HG02885 (cell line): ENCODE measurements at regions not wholly inside any gene's neighbourhood (a gene's known extent, or its start where the extent isn't known, plus 50 kb on each side); places are given as distances from the start of the nearest gene placed in this dataset.
"Not testable (repeated sequence)": the region's sequence is repeated elsewhere in the genome, so short reads cannot be mapped to it uniquely, and the experiment has no call there.

ENCODE experiments used
- ATAC-seq: cut with Tn5 transposase; IDR thresholded peaks from one replicate; pipeline ENCODE4 v1.9.1; 2021; ENCODE audit warnings: mild to moderate bottlenecking; ENCODE audit not compliant: unreplicated experiment, poor library complexity

GRCh38 chr1:58836408-58836807, 52.6 kb upstream of the JUN start:
- ATAC-seq = no peak

- ATAC-seq = no peak
Observed at GRCh38 chr1:58837886-58838285, 54.0 kb upstream of the JUN start.

- no peak for ATAC-seq
Observed at GRCh38 chr1:58839147-58839795, 55.4 kb upstream of the JUN start.

GRCh38 chr1:58839846-58840835, 56.3 kb upstream of the JUN start:
- no peak for ATAC-seq

GRCh38 chr1:58841455-58841854, 57.6 kb upstream of the JUN start:
- ATAC-seq = peak; percentile 56

- ATAC-seq = no peak
Observed at GRCh38 chr1:58842941-58843340, 59.1 kb upstream of the JUN start.

- ATAC-seq = no peak
Observed at GRCh38 chr1:58844176-58844575, 60.3 kb upstream of the JUN start.

- no peak for ATAC-seq
Observed at GRCh38 chr1:58845942-58846341, 62.1 kb upstream of the JUN start.

- no peak for ATAC-seq
Observed at GRCh38 chr1:58848818-58849411, 65.1 kb upstream of the JUN start.

GRCh38 chr1:58849551-58849950, 65.7 kb upstream of the JUN start:
- ATAC-seq = no peak

- ATAC-seq = no peak
Observed at GRCh38 chr1:58850636-58851035, 66.8 kb upstream of the JUN start.

- no peak for ATAC-seq
Observed at GRCh38 chr1:58852731-58853485, 69.1 kb upstream of the JUN start.

- no peak for ATAC-seq
Observed at GRCh38 chr1:58854576-58854975, 70.7 kb upstream of the JUN start.

- no peak for ATAC-seq
Observed at GRCh38 chr1:58855274-58856165, 71.7 kb upstream of the JUN start.

- ATAC-seq = not testable (repeated sequence)
Observed at GRCh38 chr1:58856281-58856680, 72.4 kb upstream of the JUN start.

GRCh38 chr1:58857680-58858673, 74.1 kb upstream of the JUN start:
- peak; percentile 89 for ATAC-seq

- ATAC-seq = no peak
Observed at GRCh38 chr1:58859769-58860485, 76.1 kb upstream of the JUN start.

- ATAC-seq = no peak
Observed at GRCh38 chr1:58861076-58861475, 77.2 kb upstream of the JUN start.
